HPDE6-E6E7 (cell line): ENCODE measurements at regions not wholly inside any gene's neighbourhood (a gene's known extent, or its start where the extent isn't known, plus 50 kb on each side); places are given as distances from the start of the nearest gene placed in this dataset.

Source experiments
- DNase-seq: peaks from one replicate; pipeline ENCODE4 v3.0.0; 2011; ENCODE audit warnings: missing footprints; ENCODE audit errors: extremely low spot score

- no peak for DNase-seq
These were observed 243.8 kb upstream of the CDIN1 start for GRCh38 chr15:36335659-36336058.

- no peak for DNase-seq
These were observed 234.5 kb upstream of the CDIN1 start for GRCh38 chr15:36344887-36345286.

- DNase-seq = no peak
These were observed 232.1 kb upstream of the CDIN1 start for GRCh38 chr15:36347272-36347858.

- DNase-seq = no peak
These were observed 223.0 kb upstream of the CDIN1 start for GRCh38 chr15:36356466-36356865.

GRCh38 chr15:36356978-36357601 lies 222.3 kb upstream of the CDIN1 start:
- no peak for DNase-seq

- no peak for DNase-seq
These were observed 221.3 kb upstream of the CDIN1 start for GRCh38 chr15:36358094-36358493.

GRCh38 chr15:36358523-36358922 lies 220.9 kb upstream of the CDIN1 start:
- no peak for DNase-seq

- DNase-seq = no peak
These were observed 220.1 kb upstream of the CDIN1 start for GRCh38 chr15:36359286-36359685.

- peak; percentile 15 for DNase-seq
These were observed 218.0 kb upstream of the CDIN1 start for GRCh38 chr15:36361351-36361870.

GRCh38 chr15:36362509-36362915 lies 216.9 kb upstream of the CDIN1 start:
- DNase-seq = no peak

- DNase-seq = no peak
These were observed 216.1 kb upstream of the CDIN1 start for GRCh38 chr15:36363335-36363734.

GRCh38 chr15:36364377-36364776 lies 215.0 kb upstream of the CDIN1 start:
- DNase-seq = no peak

GRCh38 chr15:36365963-36366362 lies 213.5 kb upstream of the CDIN1 start:
- no peak for DNase-seq

GRCh38 chr15:36370051-36370730 lies 209.2 kb upstream of the CDIN1 start:
- no peak for DNase-seq

- peak; percentile 16 for DNase-seq
These were observed 208.7 kb upstream of the CDIN1 start for GRCh38 chr15:36370731-36371112.

GRCh38 chr15:36371509-36371908 lies 207.9 kb upstream of the CDIN1 start:
- DNase-seq = no peak

- no peak for DNase-seq
These were observed 206.5 kb upstream of the CDIN1 start for GRCh38 chr15:36372968-36373367.

GRCh38 chr15:36373550-36373949 lies 205.9 kb upstream of the CDIN1 start:
- no peak for DNase-seq

GRCh38 chr15:36389107-36389506 lies 190.3 kb upstream of the CDIN1 start:
- DNase-seq = no peak

- DNase-seq = no peak
These were observed 188.9 kb upstream of the CDIN1 start for GRCh38 chr15:36390491-36390890.

- peak; percentile 20 for DNase-seq
These were observed 186.7 kb upstream of the CDIN1 start for GRCh38 chr15:36392676-36393266.

- DNase-seq = no peak
These were observed 181.2 kb upstream of the CDIN1 start for GRCh38 chr15:36398212-36398611.

GRCh38 chr15:36399276-36399675 lies 180.2 kb upstream of the CDIN1 start:
- DNase-seq = no peak
